ENCODE measurements at regions not wholly inside any gene's neighbourhood (a gene's known extent, or its start where the extent isn't known, plus 50 kb on each side); places are given as distances from the start of the nearest gene placed in this dataset.

GRCh38 chr20:60630609-60631008 is 621.5 kb upstream of the CDH4 start:
- TF ChIP-seq NRF1 (IDR thresholded peaks at IDR 0.05; ENCODE audit: low read depth, low read length) (no peak), ELF1 (IDR thresholded peaks at IDR 0.05) (no peak), SIN3A (IDR thresholded peaks at IDR 0.05; ENCODE audit: borderline replicate concordance, low read depth, low read length) (no peak), SMC3 (IDR thresholded peaks at IDR 0.05; ENCODE audit: low read depth, low read length) (no peak), MEF2A (IDR thresholded peaks at IDR 0.05; ENCODE audit: borderline replicate concordance, low read depth) (no peak), RAD21 (IDR thresholded peaks at IDR 0.05; ENCODE audit: low read length) (no peak), USF1 (IDR thresholded peaks at IDR 0.05; ENCODE audit: borderline replicate concordance, low read depth) (no peak), NFIC (IDR thresholded peaks at IDR 0.05; ENCODE audit: borderline replicate concordance) (no peak), POLR2AphosphoS5 (IDR thresholded peaks at IDR 0.05; ENCODE audit: low read depth, low read length) (no peak), ZBTB33 (IDR thresholded peaks at IDR 0.05; ENCODE audit: borderline replicate concordance, low read depth) (no peak), FOXM1 (IDR thresholded peaks at IDR 0.05; ENCODE audit: low read depth) (no peak), RCOR1 (IDR thresholded peaks at IDR 0.05; ENCODE audit: low read length) (no peak), EP300 (IDR thresholded peaks at IDR 0.05; ENCODE audit: borderline replicate concordance in 1 of 2, low read depth in 1 of 2, low read length in 1 of 2) (no peak), REST (IDR thresholded peaks at IDR 0.05; ENCODE audit: low read depth, low read length) (no peak), GATA2 (CRISPR knock-in tag; IDR thresholded peaks at IDR 0.05) (no peak), MXI1 (IDR thresholded peaks at IDR 0.05; ENCODE audit: low read depth, low read length) (no peak), CHD2 (IDR thresholded peaks at IDR 0.05; ENCODE audit: low read length, partially characterized antibody) (no peak), TEAD4 (IDR thresholded peaks at IDR 0.05; ENCODE audit: borderline replicate concordance, insufficient read depth) (no peak), YY1 (IDR thresholded peaks at IDR 0.05; ENCODE audit: low read depth) (no peak)
- H2AFZ ChIP-seq (ENCODE audit: low read depth): no peak overlapping the region
- H3K4me2 ChIP-seq: no peak overlapping the region
- H3K4me3 ChIP-seq (ENCODE audit: low read depth in 2 of 2, low read length in 1 of 2): no peak overlapping the region
- 33% methylated on average over 7 of the region's 8 CpGs for WGBS (ENCODE audit: low lambda C conversion rate)
- H3K4me1 ChIP-seq (ENCODE audit: control insufficient read depth in 1 of 2, insufficient read depth in 2 of 2, low read depth in 1 of 2, low read length in 1 of 2): no peaks in the 10 kb centered on the region
- no peak for DNase-seq
- H3K9me3 ChIP-seq: no peaks in the 10 kb centered on the region
- no peaks in the 10 kb centered on the region for H3K79me2 ChIP-seq (ENCODE audit: insufficient read depth)
- ChIA-PET POLR2A (no interaction called here), CTCF (no interaction called here)
- no peaks in the 10 kb centered on the region for H3K9me2 ChIP-seq
- H3K27ac ChIP-seq (ENCODE audit: low read depth in 2 of 2, low read length in 1 of 2): no peak overlapping the region
- no peaks in the 10 kb centered on the region for H4K20me1 ChIP-seq (ENCODE audit: insufficient read depth)
- H3K9ac ChIP-seq: no peak overlapping the region
- no peaks in the 10 kb centered on the region for H3K27me3 ChIP-seq (ENCODE audit: insufficient read depth)
- H3F3A ChIP-seq (replicated peaks; ENCODE audit: insufficient read depth): no peaks in the 10 kb centered on the region
- no peaks in the 10 kb centered on the region for H3K36me3 ChIP-seq (replicated peaks in 1 of 2; ENCODE audit: control insufficient read depth in 1 of 2, insufficient read depth in 2 of 2, low read length in 1 of 2)

All from SK-N-SH (cell line).